DOHH2 (cell line): ENCODE measurements at regions not wholly inside any gene's neighbourhood (a gene's known extent, or its start where the extent isn't known, plus 50 kb on each side); places are given as distances from the start of the nearest gene placed in this dataset.
"Not testable (repeated sequence)": the region's sequence is repeated elsewhere in the genome, so short reads cannot be mapped to it uniquely, and the experiment has no call there.

Experiments
- H3F3A ChIP-seq: fragments of 200-600 bp; sonication (generic), shearing (Covaris generic); 2 replicates; pipeline ENCODE4 v1.6.0; 2016; ENCODE audit warnings: antibody characterized with exemption, mild to moderate bottlenecking; ENCODE audit not compliant: control insufficient read depth, insufficient read depth
- H3K27ac ChIP-seq: fragments of 200-600 bp; sonication (generic); 2 replicates; pipeline ENCODE4 v1.5.1; 2014; ENCODE audit warnings: low read depth, mild to moderate bottlenecking, low read length, moderate library complexity
- H3K27me3 ChIP-seq: fragments of 200-600 bp; sonication (generic); 2 replicates; pipeline ENCODE4 v1.6.1; 2014; ENCODE audit warnings: mild to moderate bottlenecking, low read length, mixed read lengths; ENCODE audit not compliant: control insufficient read depth
- H3K36me3 ChIP-seq: fragments of 200-600 bp; sonication (generic); 2 replicates; pipeline ENCODE4 v1.6.1; 2014; ENCODE audit warnings: mild to moderate bottlenecking, low read length, moderate library complexity, mixed read lengths; ENCODE audit not compliant: control insufficient read depth
- H3K4me1 ChIP-seq: fragments of 200-600 bp; sonication (generic); 2 replicates; pipeline ENCODE4 v1.6.1; 2014; ENCODE audit warnings: mild to moderate bottlenecking, low read length, mixed read lengths; ENCODE audit not compliant: control insufficient read depth
- H3K4me2 ChIP-seq: fragments of 200-600 bp; sonication (generic); 2 replicates; pipeline ENCODE4 v1.6.0; 2014; ENCODE audit warnings: mild to moderate bottlenecking, low read length, moderate library complexity
- H3K4me3 ChIP-seq: fragments of 200-600 bp; sonication (generic); 2 replicates; pipeline ENCODE4 v1.5.1; 2014; ENCODE audit warnings: mild to moderate bottlenecking, low read length, mixed read lengths
- H3K79me2 ChIP-seq: fragments of 200-600 bp; sonication (generic); 2 replicates; pipeline ENCODE4 v1.6.1; 2014; ENCODE audit warnings: mild to moderate bottlenecking, low read length, mixed read lengths; ENCODE audit not compliant: control insufficient read depth
- H3K9me2 ChIP-seq: fragments of 200-600 bp; sonication (generic); replicated peaks from 2 replicates; pipeline ENCODE4 v1.6.1; 2014; ENCODE audit warnings: mild to moderate bottlenecking, low read length, mixed read lengths; ENCODE audit not compliant: control insufficient read depth
- H3K9me3 ChIP-seq: fragments of 200-600 bp; sonication (generic); 2 replicates; pipeline ENCODE4 v1.6.1; 2014; ENCODE audit warnings: antibody characterized with exemption, low read length, mixed read lengths; ENCODE audit not compliant: control insufficient read depth, insufficient read depth
- H4K20me1 ChIP-seq: fragments of 200-600 bp; sonication (generic); 2 replicates; pipeline ENCODE4 v1.6.0; 2014; ENCODE audit warnings: low read depth, mild to moderate bottlenecking, antibody characterized with exemption, low read length, moderate library complexity; ENCODE audit not compliant: control insufficient read depth, insufficient read depth

DNA sequence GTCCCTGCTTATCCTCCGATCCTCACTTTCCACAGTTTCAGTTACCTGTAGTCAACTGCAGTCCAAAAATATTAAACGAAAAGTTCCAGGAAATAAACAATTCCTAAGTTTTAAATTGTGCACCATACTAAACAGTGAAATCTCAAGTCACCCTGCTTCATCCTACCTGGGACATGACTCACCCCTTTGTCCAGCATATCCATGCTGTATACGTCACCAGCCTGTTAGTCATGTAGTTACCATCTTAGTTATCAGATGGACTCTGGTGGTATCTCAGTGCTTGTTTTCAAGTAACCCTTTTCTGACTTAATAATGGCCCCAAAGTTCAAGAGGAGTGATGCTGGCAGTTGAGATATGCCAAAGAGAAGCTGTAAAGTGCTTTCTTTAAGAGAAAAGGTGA, 50.3 kb upstream of the NAPEPLD start:
- H3K4me3 ChIP-seq, H3K27me3 ChIP-seq, H3K9me2 ChIP-seq, H3K79me2 ChIP-seq, H3F3A ChIP-seq, H3K4me1 ChIP-seq, H3K27ac ChIP-seq, H3K9me3 ChIP-seq, H3K4me2 ChIP-seq, H4K20me1 ChIP-seq, H3K36me3 ChIP-seq: not testable (repeated sequence)
